IPS-20b (cell line): ENCODE measurements at regions not wholly inside any gene's neighbourhood (a gene's known extent, or its start where the extent isn't known, plus 50 kb on each side); places are given as distances from the start of the nearest gene placed in this dataset.

ENCODE experiments used
- H3K27ac ChIP-seq: one replicate; pipeline ENCODE4 v1.5.1; 2013; ENCODE audit warnings: low read length
- H3K27me3 ChIP-seq: 2 replicates; pipeline ENCODE4 v1.6.1; 2013; ENCODE audit warnings: mild to moderate bottlenecking, low read length, inconsistent platforms; ENCODE audit not compliant: insufficient read depth
- H3K36me3 ChIP-seq: 2 replicates; pipeline ENCODE4 v1.6.1; 2013; ENCODE audit warnings: low read depth, mild to moderate bottlenecking, inconsistent platforms, low read length, moderate library complexity; ENCODE audit not compliant: insufficient read depth
- H3K4me1 ChIP-seq: 2 replicates; pipeline ENCODE4 v1.6.1; 2013; ENCODE audit warnings: mild to moderate bottlenecking, control low read depth, inconsistent platforms, low read length, moderate library complexity; ENCODE audit not compliant: insufficient read depth
- H3K4me3 ChIP-seq: 2 replicates; pipeline ENCODE4 v1.5.1; 2013; ENCODE audit warnings: mild to moderate bottlenecking, low read length, inconsistent platforms
- H3K9ac ChIP-seq: 2 replicates; pipeline ENCODE4 v1.6.1; 2013; ENCODE audit warnings: low read depth, mild to moderate bottlenecking, inconsistent platforms, low read length, moderate library complexity
- H3K9me3 ChIP-seq: 2 replicates; pipeline ENCODE4 v1.6.1; 2013; ENCODE audit warnings: mild to moderate bottlenecking, low read depth, low read length, inconsistent platforms; ENCODE audit not compliant: insufficient read depth

GRCh38 chr1:59005491-59006288 lies 221.8 kb upstream of the JUN start:
- Histone ChIP-seq H3K9me3 (no peaks in the 10 kb centered on the region), H3K36me3 (no peaks in the 10 kb centered on the region), H3K4me1 (peaks cover 4% of the 10 kb centered on the region), H3K9ac (no peak overlapping the region), H3K27ac (no peak overlapping the region), H3K27me3 (no peaks in the 10 kb centered on the region), H3K4me3 (no peak overlapping the region)

- H3K9ac ChIP-seq: no peak overlapping the region
- no peak overlapping the region for H3K27ac ChIP-seq
- H3K4me3 ChIP-seq: no peak overlapping the region
- no peaks in the 10 kb centered on the region for H3K36me3 ChIP-seq
- H3K4me1 ChIP-seq: peaks cover 5% of the 10 kb centered on the region
- no peaks in the 10 kb centered on the region for H3K9me3 ChIP-seq
- H3K27me3 ChIP-seq: no peaks in the 10 kb centered on the region
Observed at GRCh38 chr1:59006289-59006658, 222.4 kb upstream of the JUN start.

GRCh38 chr1:59006932-59007331 lies 223.1 kb upstream of the JUN start:
- H3K9ac ChIP-seq: no peak overlapping the region
- H3K36me3 ChIP-seq: no peaks in the 10 kb centered on the region
- H3K4me1 ChIP-seq: peaks cover 7% of the 10 kb centered on the region
- no peak overlapping the region for H3K27ac ChIP-seq
- no peaks in the 10 kb centered on the region for H3K27me3 ChIP-seq
- H3K9me3 ChIP-seq: no peaks in the 10 kb centered on the region
- H3K4me3 ChIP-seq: no peak overlapping the region

GRCh38 chr1:59007429-59007819 lies 223.6 kb upstream of the JUN start:
- Histone ChIP-seq H3K36me3 (no peaks in the 10 kb centered on the region), H3K27ac (no peak overlapping the region), H3K4me1 (peaks cover 8% of the 10 kb centered on the region), H3K9ac (no peak overlapping the region), H3K9me3 (no peaks in the 10 kb centered on the region), H3K27me3 (no peaks in the 10 kb centered on the region), H3K4me3 (no peak overlapping the region)

GRCh38 chr1:59007820-59008598 lies 224.2 kb upstream of the JUN start:
- Histone ChIP-seq H3K4me1 (peaks cover 14% of the 10 kb centered on the region), H3K4me3 (no peak overlapping the region), H3K27me3 (no peaks in the 10 kb centered on the region), H3K27ac (no peak overlapping the region), H3K36me3 (no peaks in the 10 kb centered on the region), H3K9me3 (no peaks in the 10 kb centered on the region), H3K9ac (no peak overlapping the region)

- Histone ChIP-seq H3K9me3 (no peaks in the 10 kb centered on the region), H3K36me3 (no peaks in the 10 kb centered on the region), H3K27me3 (no peaks in the 10 kb centered on the region), H3K4me1 (peaks cover 22% of the 10 kb centered on the region), H3K9ac (no peak overlapping the region), H3K27ac (no peak overlapping the region), H3K4me3 (no peak overlapping the region)
Observed at GRCh38 chr1:59008599-59009347, 224.9 kb upstream of the JUN start.

- Histone ChIP-seq H3K27ac (no peak overlapping the region), H3K9ac (no peak overlapping the region), H3K4me1 (peaks cover 28% of the 10 kb centered on the region), H3K36me3 (no peaks in the 10 kb centered on the region), H3K27me3 (0 out of 2 replicates have a peak, but pooled peaks cover 4% of the 10 kb centered on the region), H3K9me3 (no peaks in the 10 kb centered on the region), H3K4me3 (no peak overlapping the region)
Observed at GRCh38 chr1:59011663-59012062, 227.8 kb upstream of the JUN start.

- Histone ChIP-seq H3K27me3 (0 out of 2 replicates have a peak, but pooled peaks cover 4% of the 10 kb centered on the region), H3K4me1 (peaks cover 28% of the 10 kb centered on the region), H3K9ac (peak overlapping the region; percentile 55; the same call in 1 of the 2 replicates), H3K27ac (no peak overlapping the region), H3K9me3 (no peaks in the 10 kb centered on the region), H3K36me3 (no peaks in the 10 kb centered on the region), H3K4me3 (0 out of 2 replicates have a peak overlapping the region, but pooled peaks have one; percentile 36)
Observed at GRCh38 chr1:59012378-59012777, 228.5 kb upstream of the JUN start.

GRCh38 chr1:59013276-59013927 lies 229.6 kb upstream of the JUN start:
- Histone ChIP-seq H3K9ac (peak overlapping the region; percentile 55; the same call in 1 of the 2 replicates), H3K4me1 (peaks cover 25% of the 10 kb centered on the region), H3K4me3 (peak overlapping the region; percentile 36; the same call in 1 of the 2 replicates), H3K36me3 (no peaks in the 10 kb centered on the region), H3K27ac (peak overlapping the region; percentile 57), H3K27me3 (0 out of 2 replicates have a peak, but pooled peaks cover 4% of the 10 kb centered on the region), H3K9me3 (no peaks in the 10 kb centered on the region)

GRCh38 chr1:59013928-59014279 lies 230.1 kb upstream of the JUN start:
- H3K27me3 ChIP-seq: 0 out of 2 replicates have a peak, but pooled peaks cover 4% of the 10 kb centered on the region
- H3K27ac ChIP-seq: peak overlapping the region; percentile 57
- peaks cover 24% of the 10 kb centered on the region for H3K4me1 ChIP-seq
- H3K9me3 ChIP-seq: no peaks in the 10 kb centered on the region
- H3K9ac ChIP-seq: peak overlapping the region; percentile 55; the same call in 1 of the 2 replicates
- H3K36me3 ChIP-seq: no peaks in the 10 kb centered on the region
- H3K4me3 ChIP-seq: peak overlapping the region; percentile 36; the same call in 1 of the 2 replicates

- Histone ChIP-seq H3K9me3 (no peaks in the 10 kb centered on the region), H3K27ac (no peak overlapping the region), H3K9ac (no peak overlapping the region), H3K27me3 (0 out of 2 replicates have a peak, but pooled peaks cover 4% of the 10 kb centered on the region), H3K4me3 (no peak overlapping the region), H3K36me3 (no peaks in the 10 kb centered on the region), H3K4me1 (peaks cover 24% of the 10 kb centered on the region)
Observed at GRCh38 chr1:59014827-59015226, 231.0 kb upstream of the JUN start.
